ENCODE measurements at regions not wholly inside any gene's neighbourhood (a gene's known extent, or its start where the extent isn't known, plus 50 kb on each side); places are given as distances from the start of the nearest gene placed in this dataset.

GRCh38 chr18:68532328-68532885 is 182.5 kb downstream of the TMX3 start:
- TF ChIP-seq, protein P1, sequence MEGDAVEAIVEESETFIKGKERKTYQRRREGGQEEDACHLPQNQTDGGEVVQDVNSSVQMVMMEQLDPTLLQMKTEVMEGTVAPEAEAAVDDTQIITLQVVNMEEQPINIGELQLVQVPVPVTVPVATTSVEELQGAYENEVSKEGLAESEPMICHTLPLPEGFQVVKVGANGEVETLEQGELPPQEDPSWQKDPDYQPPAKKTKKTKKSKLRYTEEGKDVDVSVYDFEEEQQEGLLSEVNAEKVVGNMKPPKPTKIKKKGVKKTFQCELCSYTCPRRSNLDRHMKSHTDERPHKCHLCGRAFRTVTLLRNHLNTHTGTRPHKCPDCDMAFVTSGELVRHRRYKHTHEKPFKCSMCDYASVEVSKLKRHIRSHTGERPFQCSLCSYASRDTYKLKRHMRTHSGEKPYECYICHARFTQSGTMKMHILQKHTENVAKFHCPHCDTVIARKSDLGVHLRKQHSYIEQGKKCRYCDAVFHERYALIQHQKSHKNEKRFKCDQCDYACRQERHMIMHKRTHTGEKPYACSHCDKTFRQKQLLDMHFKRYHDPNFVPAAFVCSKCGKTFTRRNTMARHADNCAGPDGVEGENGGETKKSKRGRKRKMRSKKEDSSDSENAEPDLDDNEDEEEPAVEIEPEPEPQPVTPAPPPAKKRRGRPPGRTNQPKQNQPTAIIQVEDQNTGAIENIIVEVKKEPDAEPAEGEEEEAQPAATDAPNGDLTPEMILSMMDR (IDR thresholded peaks at IDR 0.05) = no peak
- no peak for TF ChIP-seq ZFX (IDR thresholded peaks at IDR 0.05; ENCODE audit: borderline replicate concordance)
